RWPE1 (cell line): ENCODE measurements at regions not wholly inside any gene's neighbourhood (a gene's known extent, or its start where the extent isn't known, plus 50 kb on each side); places are given as distances from the start of the nearest gene placed in this dataset.

Experiments
- CTCF ChIA-PET: fragments of 350-600 bp; sonication (Branson Sonifier 250); formaldehyde crosslinking; extraction: SDS; loops from one replicate; lab custom pipeline; 2021; lab: Yijun Ruan, JAX
- POLR2A ChIA-PET: fragments of 400-600 bp; formaldehyde crosslinking; extraction: SDS; loops from one replicate; lab custom pipeline; 2020; ENCODE audit warnings: antibody characterized with exemption; ENCODE audit not compliant: low non-redundant PET; lab: Yijun Ruan, JAX
- DNase-seq: peaks from one replicate; pipeline ENCODE4 v3.0.0; 2012; ENCODE audit warnings: low spot score
- H3K27ac ChIP-seq: fragments of 450-650 bp; 2 replicates; pipeline ENCODE4 v1.5.1; 2017
- CTCF ChIP-seq: fragments of 450-650 bp; conservative IDR thresholded peaks from 2 replicates; pipeline ENCODE4 v1.5.1; 2017; ENCODE audit warnings: low read depth, mild to moderate bottlenecking

DNA sequence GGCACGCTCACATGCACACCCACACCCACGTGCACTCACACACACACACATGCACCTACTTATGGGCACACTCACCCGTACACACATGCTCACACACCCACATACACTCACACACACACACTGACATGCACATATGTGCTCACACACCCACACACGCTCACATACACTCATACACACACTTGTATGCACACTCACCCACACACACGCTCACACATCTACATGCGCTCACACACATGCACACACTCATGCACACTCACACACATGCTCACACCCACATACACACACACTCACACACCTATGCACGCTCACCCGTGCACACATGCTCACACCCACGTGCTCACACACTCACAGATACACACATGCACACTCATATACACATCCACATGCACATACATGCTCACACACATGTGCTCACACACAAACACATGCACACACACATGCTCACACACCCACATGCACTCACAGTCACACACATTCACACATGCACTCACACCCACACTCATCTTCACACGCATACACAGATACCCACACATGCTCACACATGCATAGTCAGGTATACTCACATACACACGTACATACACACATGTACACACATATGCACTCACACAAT lies 138.3 kb downstream of the OLFM1 start:
- ChIA-PET CTCF (interaction anchor here (0.7 kb wide), 1 partner anchor 452 kb away, joined by 7 read pairs; no protein-coding TSS in a partner anchor), POLR2A (no interaction called here)
- DNase-seq: no peak
- no peak overlapping the region for H3K27ac ChIP-seq
- TF ChIP-seq CTCF: no peak

DNA sequence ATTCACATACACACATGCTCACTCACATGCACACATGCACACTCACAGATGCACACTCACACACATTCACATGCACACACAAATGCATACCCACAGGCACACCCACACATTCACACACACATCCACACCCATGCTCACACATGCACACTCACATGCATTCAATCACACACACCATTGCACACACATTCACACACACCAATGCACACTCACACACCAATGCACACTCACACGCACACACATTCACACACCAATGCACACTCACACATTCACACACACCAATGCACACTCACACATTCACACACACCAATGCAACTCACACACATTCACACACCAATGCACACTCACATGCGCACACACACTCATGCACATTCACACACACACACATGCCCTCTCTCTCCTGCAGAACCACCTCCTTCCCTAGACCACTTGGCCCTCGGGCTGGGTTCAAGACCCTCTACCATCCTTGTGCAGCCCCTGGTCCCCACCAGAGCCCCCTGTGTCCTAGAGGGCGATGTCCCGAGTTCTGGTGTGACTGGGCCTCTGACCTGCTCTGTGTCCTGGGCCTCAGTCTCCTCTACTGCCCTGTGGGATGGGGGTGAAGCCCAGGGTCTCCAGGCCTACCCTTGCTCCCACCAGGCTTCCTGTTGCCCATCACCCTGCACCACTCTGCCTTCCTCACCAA lies 139.0 kb downstream of the OLFM1 start:
- ChIA-PET POLR2A (no interaction called here), CTCF (no interaction called here)
- no peak for TF ChIP-seq CTCF
- no peak for DNase-seq
- H3K27ac ChIP-seq: no peak overlapping the region

DNA sequence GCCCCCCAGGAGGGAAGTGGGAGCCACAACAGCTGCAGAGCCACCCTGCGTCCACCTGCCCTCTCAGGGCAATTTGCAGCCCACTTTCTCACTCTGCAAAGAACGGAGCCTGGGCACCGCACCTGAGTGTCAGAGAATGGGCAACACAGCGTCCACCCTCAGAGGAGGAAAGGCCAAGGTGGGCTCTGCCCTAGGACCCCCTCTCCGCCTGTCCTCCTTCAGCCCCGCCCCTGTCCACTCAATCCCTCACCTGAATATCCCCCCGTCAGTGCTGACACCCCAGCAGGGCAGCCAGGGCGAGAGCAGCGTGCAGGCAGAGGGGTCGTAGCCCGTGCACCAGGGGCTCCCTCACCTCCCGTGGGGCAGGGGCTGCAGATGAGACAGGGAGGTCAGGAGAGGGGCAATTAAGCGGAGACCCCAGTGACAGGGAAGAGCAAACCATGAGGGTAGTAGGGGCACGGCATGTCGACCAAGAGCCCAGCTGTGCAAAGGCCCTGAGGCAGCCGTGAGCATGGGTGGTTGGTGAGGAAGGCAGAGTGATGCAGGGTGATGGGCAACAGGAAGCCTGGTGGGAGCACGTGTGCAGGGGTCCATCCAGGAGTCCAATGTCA lies 140.3 kb downstream of the OLFM1 start:
- no peak for DNase-seq
- no peak for TF ChIP-seq CTCF
- POLR2A ChIA-PET: no interaction called here
- CTCF ChIA-PET: no interaction called here
- no peak overlapping the region for H3K27ac ChIP-seq

DNA sequence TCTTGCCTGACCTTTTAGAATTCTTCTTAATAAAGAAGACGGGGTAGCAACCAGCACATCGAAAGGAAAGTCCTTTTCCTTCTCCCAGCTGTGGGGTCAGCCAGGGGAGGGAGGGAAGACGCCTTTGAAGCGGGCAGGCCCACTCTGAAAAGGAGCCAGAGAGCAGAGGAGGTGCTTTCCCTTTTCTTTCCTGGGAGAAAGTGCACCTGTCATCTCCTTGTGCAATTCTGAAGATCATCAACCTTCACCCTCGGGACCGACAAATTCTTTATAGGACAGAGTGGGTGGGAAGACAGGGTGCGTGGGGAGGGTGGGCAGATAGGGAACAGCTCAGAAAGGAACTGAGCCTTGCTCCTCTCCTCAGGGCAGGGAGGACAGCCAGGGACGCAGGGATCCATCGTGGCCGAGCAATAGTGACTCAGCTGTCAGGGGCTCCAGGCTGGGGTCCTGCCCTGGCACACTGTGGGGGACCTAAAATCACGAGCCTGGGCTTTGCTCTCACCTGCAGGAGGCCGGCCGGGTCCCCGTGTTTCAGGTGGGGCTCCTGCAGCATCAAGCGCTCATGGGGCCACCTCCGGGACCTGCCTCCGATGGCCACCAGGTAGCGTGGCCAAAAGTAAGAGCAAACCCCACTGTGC lies 141.0 kb downstream of the OLFM1 start:
- ChIA-PET CTCF (no interaction called here), POLR2A (no interaction called here)
- no peak for DNase-seq
- no peak overlapping the region for H3K27ac ChIP-seq
- TF ChIP-seq CTCF: no peak

GRCh38 chr9:135228983-135229625 lies 141.6 kb downstream of the OLFM1 start:
- ChIA-PET CTCF (no interaction called here), POLR2A (no interaction called here)
- H3K27ac ChIP-seq: no peak overlapping the region
- no peak for DNase-seq
- no peak for TF ChIP-seq CTCF

DNA sequence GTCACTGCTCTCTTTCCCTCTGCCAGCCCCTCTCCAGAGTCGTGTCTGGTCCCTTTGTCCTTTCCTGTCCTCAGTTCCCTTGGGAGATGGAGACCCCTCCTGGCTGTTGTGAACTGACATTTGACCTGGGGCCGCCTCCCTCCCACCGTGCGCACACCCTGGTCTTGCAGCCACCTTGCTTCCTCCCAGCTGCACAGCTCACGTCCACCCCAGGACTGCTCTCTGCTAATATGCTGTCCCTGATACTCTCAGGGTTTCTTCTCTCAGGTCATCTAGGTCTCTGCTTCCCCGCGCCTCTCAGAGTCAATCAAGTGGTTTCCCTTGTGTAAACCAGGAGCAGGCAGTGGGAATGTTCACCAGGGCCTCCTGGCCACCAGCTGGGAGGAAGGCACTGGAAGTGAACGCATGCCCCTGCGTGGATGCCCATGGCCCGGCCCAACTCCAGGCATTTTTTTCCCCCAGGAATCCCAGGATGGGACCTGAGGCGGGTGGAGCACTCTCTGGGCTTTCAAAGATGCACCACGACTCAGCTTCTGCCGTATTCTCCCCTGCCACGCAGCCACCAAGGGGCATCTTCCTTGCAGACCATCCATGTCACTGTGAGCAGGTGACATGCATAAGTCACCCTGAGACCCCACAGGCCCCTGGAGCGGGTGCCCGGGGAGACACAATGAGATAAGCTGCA lies 142.4 kb downstream of the OLFM1 start:
- ChIA-PET POLR2A (no interaction called here), CTCF (no interaction called here)
- no peak for DNase-seq
- no peak for TF ChIP-seq CTCF
- no peak overlapping the region for H3K27ac ChIP-seq
